ENCODE measurements at regions not wholly inside any gene's neighbourhood (a gene's known extent, or its start where the extent isn't known, plus 50 kb on each side); places are given as distances from the start of the nearest gene placed in this dataset.

DNA sequence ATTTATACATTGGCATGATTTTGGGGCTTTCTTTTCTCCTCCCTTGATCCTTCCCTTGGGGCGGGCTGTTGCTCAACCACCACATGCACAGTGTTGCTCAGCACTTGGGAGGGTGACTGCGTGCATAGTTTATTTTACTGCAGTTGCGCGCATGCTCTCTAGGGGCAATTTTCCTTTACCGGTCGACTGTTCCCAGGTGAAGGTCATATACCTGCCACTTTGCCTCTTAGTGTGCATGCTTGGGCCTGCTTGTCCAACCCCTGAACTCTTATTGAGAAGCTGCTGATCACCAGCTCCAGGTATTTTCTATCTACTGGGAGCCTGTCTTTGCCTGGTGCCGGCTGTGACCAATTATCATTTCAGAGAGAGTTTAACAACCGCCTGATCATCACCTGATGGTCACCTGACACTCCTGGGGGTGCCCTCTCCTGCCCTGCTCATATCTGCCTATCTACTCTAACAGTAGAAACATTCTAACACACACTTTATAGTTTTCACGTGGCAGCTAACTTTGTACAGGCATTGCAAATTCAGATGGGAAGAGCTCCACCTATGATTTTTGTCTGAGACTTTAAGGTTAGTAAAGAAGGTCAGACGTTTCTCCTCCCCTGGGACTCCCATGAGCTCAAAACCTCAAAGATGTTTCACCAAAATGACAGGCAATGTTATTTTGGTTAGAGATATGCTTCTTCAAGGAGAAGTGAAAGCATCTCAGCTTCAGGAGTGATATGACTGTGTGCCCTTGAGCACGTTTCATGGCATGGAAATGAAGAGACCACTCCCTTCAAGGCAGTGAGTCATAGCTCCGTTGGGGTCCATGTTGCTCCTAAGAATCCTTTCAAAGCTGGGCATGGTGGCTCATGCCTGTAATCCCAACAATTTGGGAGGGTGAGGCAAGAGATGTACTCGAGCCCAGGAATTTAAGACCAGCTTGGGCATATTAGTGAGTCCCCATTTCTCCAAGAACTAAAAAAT is 227.5 kb upstream of the MYLIP start (continued):
- TF ChIP-seq, protein P1, sequence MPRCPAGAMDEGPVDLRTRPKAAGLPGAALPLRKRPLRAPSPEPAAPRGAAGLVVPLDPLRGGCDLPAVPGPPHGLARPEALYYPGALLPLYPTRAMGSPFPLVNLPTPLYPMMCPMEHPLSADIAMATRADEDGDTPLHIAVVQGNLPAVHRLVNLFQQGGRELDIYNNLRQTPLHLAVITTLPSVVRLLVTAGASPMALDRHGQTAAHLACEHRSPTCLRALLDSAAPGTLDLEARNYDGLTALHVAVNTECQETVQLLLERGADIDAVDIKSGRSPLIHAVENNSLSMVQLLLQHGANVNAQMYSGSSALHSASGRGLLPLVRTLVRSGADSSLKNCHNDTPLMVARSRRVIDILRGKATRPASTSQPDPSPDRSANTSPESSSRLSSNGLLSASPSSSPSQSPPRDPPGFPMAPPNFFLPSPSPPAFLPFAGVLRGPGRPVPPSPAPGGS (IDR thresholded peaks at IDR 0.05; ENCODE audit: borderline replicate concordance, insufficient read depth, low read depth, low read length, poor library complexity, severe bottlenecking) = peak; percentile 92
- TF ChIP-seq, protein P2, sequence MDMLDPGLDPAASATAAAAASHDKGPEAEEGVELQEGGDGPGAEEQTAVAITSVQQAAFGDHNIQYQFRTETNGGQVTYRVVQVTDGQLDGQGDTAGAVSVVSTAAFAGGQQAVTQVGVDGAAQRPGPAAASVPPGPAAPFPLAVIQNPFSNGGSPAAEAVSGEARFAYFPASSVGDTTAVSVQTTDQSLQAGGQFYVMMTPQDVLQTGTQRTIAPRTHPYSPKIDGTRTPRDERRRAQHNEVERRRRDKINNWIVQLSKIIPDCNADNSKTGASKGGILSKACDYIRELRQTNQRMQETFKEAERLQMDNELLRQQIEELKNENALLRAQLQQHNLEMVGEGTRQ (IDR thresholded peaks at IDR 0.05; ENCODE audit: borderline replicate concordance, low read depth, low read length) = peak; percentile 60; the same call in 1 of the 2 replicates
- TF ChIP-seq TCF3 (IDR thresholded peaks at IDR 0.05; ENCODE audit: borderline replicate concordance, insufficient read depth, low read depth, low read length) (no peak), BHLHE40 (IDR thresholded peaks at IDR 0.05; ENCODE audit: borderline replicate concordance in 1 of 2, low read depth in 2 of 2, low read length in 1 of 2) (peak; percentile 99), RB1 (IDR thresholded peaks at IDR 0.05; ENCODE audit: borderline replicate concordance) (no peak; the same call in 1 of the 2 replicates), NBN (IDR thresholded peaks at IDR 0.05) (peak; percentile 98), MXI1 (IDR thresholded peaks at IDR 0.05; ENCODE audit: low read depth, low read length) (peak; percentile 43; the same call in 1 of the 2 replicates)
- TF ChIP-seq, protein P3, sequence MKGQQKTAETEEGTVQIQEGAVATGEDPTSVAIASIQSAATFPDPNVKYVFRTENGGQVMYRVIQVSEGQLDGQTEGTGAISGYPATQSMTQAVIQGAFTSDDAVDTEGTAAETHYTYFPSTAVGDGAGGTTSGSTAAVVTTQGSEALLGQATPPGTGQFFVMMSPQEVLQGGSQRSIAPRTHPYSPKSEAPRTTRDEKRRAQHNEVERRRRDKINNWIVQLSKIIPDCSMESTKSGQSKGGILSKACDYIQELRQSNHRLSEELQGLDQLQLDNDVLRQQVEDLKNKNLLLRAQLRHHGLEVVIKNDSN (IDR thresholded peaks at IDR 0.05; ENCODE audit: borderline replicate concordance, extremely low read length, insufficient read depth, low read depth, low read length) = peak; percentile 44
- TF ChIP-seq, protein P4, sequence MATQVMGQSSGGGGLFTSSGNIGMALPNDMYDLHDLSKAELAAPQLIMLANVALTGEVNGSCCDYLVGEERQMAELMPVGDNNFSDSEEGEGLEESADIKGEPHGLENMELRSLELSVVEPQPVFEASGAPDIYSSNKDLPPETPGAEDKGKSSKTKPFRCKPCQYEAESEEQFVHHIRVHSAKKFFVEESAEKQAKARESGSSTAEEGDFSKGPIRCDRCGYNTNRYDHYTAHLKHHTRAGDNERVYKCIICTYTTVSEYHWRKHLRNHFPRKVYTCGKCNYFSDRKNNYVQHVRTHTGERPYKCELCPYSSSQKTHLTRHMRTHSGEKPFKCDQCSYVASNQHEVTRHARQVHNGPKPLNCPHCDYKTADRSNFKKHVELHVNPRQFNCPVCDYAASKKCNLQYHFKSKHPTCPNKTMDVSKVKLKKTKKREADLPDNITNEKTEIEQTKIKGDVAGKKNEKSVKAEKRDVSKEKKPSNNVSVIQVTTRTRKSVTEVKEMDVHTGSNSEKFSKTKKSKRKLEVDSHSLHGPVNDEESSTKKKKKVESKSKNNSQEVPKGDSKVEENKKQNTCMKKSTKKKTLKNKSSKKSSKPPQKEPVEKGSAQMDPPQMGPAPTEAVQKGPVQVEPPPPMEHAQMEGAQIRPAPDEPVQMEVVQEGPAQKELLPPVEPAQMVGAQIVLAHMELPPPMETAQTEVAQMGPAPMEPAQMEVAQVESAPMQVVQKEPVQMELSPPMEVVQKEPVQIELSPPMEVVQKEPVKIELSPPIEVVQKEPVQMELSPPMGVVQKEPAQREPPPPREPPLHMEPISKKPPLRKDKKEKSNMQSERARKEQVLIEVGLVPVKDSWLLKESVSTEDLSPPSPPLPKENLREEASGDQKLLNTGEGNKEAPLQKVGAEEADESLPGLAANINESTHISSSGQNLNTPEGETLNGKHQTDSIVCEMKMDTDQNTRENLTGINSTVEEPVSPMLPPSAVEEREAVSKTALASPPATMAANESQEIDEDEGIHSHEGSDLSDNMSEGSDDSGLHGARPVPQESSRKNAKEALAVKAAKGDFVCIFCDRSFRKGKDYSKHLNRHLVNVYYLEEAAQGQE (IDR thresholded peaks at IDR 0.05; ENCODE audit: low read depth, low read length) = no peak
- TF ChIP-seq, protein P5, sequence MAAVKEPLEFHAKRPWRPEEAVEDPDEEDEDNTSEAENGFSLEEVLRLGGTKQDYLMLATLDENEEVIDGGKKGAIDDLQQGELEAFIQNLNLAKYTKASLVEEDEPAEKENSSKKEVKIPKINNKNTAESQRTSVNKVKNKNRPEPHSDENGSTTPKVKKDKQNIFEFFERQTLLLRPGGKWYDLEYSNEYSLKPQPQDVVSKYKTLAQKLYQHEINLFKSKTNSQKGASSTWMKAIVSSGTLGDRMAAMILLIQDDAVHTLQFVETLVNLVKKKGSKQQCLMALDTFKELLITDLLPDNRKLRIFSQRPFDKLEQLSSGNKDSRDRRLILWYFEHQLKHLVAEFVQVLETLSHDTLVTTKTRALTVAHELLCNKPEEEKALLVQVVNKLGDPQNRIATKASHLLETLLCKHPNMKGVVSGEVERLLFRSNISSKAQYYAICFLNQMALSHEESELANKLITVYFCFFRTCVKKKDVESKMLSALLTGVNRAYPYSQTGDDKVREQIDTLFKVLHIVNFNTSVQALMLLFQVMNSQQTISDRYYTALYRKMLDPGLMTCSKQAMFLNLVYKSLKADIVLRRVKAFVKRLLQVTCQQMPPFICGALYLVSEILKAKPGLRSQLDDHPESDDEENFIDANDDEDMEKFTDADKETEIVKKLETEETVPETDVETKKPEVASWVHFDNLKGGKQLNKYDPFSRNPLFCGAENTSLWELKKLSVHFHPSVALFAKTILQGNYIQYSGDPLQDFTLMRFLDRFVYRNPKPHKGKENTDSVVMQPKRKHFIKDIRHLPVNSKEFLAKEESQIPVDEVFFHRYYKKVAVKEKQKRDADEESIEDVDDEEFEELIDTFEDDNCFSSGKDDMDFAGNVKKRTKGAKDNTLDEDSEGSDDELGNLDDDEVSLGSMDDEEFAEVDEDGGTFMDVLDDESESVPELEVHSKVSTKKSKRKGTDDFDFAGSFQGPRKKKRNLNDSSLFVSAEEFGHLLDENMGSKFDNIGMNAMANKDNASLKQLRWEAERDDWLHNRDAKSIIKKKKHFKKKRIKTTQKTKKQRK (IDR thresholded peaks at IDR 0.05; ENCODE audit: low read depth, low read length) = no peak
- TF ChIP-seq, protein P6, sequence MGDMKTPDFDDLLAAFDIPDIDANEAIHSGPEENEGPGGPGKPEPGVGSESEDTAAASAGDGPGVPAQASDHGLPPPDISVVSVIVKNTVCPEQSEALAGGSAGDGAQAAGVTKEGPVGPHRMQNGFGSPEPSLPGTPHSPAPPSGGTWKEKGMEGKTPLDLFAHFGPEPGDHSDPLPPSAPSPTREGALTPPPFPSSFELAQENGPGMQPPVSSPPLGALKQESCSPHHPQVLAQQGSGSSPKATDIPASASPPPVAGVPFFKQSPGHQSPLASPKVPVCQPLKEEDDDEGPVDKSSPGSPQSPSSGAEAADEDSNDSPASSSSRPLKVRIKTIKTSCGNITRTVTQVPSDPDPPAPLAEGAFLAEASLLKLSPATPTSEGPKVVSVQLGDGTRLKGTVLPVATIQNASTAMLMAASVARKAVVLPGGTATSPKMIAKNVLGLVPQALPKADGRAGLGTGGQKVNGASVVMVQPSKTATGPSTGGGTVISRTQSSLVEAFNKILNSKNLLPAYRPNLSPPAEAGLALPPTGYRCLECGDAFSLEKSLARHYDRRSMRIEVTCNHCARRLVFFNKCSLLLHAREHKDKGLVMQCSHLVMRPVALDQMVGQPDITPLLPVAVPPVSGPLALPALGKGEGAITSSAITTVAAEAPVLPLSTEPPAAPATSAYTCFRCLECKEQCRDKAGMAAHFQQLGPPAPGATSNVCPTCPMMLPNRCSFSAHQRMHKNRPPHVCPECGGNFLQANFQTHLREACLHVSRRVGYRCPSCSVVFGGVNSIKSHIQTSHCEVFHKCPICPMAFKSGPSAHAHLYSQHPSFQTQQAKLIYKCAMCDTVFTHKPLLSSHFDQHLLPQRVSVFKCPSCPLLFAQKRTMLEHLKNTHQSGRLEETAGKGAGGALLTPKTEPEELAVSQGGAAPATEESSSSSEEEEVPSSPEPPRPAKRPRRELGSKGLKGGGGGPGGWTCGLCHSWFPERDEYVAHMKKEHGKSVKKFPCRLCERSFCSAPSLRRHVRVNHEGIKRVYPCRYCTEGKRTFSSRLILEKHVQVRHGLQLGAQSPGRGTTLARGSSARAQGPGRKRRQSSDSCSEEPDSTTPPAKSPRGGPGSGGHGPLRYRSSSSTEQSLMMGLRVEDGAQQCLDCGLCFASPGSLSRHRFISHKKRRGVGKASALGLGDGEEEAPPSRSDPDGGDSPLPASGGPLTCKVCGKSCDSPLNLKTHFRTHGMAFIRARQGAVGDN (IDR thresholded peaks at IDR 0.05) = peak; percentile 90

Data from GM12878 (cell line).